IPS-18c (cell line): ENCODE measurements at regions not wholly inside any gene's neighbourhood (a gene's known extent, or its start where the extent isn't known, plus 50 kb on each side); places are given as distances from the start of the nearest gene placed in this dataset.

ENCODE experiments used
- H3K4me3 ChIP-seq: 2 replicates; pipeline ENCODE4 v1.7.0; 2013; ENCODE audit warnings: low read depth, mild to moderate bottlenecking, low read length, moderate library complexity; ENCODE audit not compliant: insufficient read depth
- H3K9me3 ChIP-seq: one replicate; pipeline ENCODE4 v1.6.1; 2013; ENCODE audit warnings: mild to moderate bottlenecking, low read length, moderate library complexity; ENCODE audit not compliant: control insufficient read depth, insufficient read depth

DNA sequence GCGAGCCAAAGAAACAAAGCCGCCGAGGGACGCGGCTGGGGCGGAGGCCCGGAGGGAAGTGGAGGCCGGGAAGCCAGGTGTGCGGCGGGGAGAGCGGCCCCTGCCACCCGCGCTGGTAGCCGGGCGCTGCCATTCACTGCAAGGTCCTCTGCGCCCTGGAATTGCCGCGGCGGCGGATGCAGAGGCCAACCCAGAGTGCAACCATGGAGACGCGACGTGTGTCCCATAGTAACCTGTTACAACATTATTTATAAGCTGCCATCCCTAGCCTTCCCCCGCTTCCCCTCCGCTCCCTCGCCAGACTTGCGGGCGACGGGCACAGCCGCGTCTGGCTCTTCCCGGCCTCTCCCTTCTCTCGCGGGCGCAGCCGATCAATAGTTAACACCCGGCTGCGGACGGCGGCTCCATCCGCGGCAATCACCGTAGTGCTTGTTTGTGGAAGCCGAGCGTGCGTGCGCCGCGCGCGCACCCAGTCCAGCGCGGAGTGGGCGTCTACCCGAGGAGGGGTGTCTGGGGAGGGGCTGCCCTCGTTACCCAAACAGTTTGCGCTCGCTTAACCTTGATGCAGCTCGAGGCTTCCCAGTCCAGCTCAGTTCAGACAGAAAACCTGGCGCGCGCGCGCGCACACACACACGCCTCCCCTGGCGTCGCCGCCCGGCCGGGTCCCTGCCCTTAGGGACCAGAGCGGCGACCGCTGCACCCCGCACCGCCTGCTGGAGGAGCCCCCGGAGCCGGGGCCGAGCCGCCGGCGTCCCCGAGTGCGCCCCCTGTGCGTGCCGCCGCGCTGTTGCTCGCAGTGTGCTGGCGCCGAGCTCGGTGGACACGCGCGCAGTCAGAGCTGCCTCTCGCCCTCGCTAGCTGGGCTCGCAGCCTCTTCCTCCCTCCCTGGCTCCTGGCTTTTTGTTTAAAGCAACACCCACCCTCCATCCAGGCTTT is 165.4 kb upstream of the DPP6 start:
- no peaks in the 10 kb centered on the region for H3K9me3 ChIP-seq
- peak overlapping the region; percentile 65 for H3K4me3 ChIP-seq

DNA sequence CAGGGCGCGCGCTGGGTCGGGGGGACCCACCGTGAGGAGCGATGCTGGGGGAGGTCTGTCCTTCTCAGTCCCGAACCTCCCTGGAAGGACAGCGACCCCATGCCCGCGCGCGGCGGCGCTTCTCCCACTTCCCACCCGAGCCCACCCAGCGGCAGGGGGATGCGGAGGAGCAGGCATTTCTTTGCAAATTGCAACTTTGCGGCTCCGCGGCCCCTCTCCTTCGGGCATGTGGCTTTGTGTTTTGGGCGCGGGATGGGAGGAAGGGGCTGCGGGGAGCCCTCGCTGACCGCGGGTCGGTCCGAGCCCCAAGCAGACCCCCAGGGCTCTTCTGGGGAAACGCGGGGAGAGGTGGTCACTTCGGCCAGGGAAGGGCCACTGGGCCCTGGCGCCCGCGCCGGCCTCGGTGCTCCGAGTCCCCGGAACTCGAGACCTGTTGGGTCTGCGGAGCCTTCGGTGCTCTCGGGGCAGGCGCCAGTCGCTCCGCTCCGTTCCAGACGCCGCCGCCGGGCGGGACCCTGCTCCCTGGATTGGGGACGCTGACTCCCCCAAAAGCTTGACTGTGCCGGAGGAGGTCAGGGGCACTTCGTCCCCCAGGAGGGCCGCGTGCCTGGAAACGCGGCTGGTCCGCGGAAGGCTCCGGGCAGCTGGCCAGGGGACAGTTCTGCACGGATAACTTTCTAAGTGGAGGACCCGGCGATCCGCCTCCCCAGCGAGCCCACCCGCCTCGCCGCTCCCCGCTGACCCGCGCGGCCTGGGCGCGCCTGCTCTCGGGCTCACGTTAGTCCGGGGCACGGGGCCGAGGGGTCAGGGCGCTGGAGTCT is 164.2 kb upstream of the DPP6 start:
- Histone ChIP-seq H3K9me3 (no peaks in the 10 kb centered on the region), H3K4me3 (peak overlapping the region; percentile 65)

- H3K9me3 ChIP-seq = no peaks in the 10 kb centered on the region
- no peak overlapping the region for H3K4me3 ChIP-seq
These were observed 160.2 kb upstream of the DPP6 start for GRCh38 chr7:153891990-153892389.

DNA sequence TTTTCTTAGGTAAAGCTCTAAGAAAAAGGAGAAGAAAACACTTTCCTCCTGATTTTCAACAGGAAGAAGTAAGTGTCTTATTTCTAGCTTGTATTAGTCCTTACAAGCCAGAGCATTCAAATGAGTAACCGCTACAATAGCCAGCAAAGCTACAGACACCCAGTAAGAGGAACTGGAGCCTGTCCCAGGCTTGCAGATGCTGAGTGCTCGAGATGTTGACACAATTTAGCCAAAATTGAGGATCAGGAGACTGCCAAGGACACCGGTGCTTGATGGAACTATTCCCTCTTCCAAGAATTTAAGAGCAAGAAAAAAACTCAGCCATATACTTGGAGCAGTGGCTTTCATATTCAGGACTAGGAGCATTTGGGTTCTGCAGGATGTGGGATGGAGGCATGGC is 149.3 kb upstream of the DPP6 start:
- Histone ChIP-seq H3K9me3 (no peaks in the 10 kb centered on the region), H3K4me3 (no peak overlapping the region)

- Histone ChIP-seq H3K9me3 (no peaks in the 10 kb centered on the region), H3K4me3 (no peak overlapping the region)
These were observed 140.0 kb upstream of the DPP6 start for GRCh38 chr7:153912211-153912610.

GRCh38 chr7:153920126-153920525 is 132.1 kb upstream of the DPP6 start:
- H3K4me3 ChIP-seq = no peak overlapping the region
- peaks cover 2% of the 10 kb centered on the region for H3K9me3 ChIP-seq

GRCh38 chr7:153920897-153921296 is 131.3 kb upstream of the DPP6 start:
- Histone ChIP-seq H3K4me3 (no peak overlapping the region), H3K9me3 (peaks cover 2% of the 10 kb centered on the region)

- peaks cover 2% of the 10 kb centered on the region for H3K9me3 ChIP-seq
- H3K4me3 ChIP-seq = no peak overlapping the region
These were observed 130.8 kb upstream of the DPP6 start for GRCh38 chr7:153921408-153921807.

DNA sequence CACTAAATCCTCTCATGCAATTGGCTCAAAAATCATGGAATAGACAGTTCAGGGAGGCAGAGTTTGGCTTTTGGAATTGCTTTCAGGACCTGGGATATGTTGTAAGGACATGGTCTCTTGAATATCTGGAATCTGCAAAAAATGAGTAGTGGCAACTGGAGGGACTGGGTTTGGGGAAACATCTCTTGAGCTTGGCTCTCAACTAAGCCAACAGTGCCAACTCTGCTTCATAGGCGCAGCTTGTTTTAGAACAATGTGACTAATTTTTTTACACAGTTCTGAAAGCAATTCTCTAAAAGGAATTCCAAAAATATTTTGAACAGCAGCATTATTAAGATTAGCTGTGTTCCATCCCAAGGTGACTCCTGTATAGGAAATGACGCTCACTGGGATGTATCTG is 121.5 kb upstream of the DPP6 start:
- no peaks in the 10 kb centered on the region for H3K9me3 ChIP-seq
- no peak overlapping the region for H3K4me3 ChIP-seq

GRCh38 chr7:153934048-153934447 is 118.2 kb upstream of the DPP6 start:
- H3K9me3 ChIP-seq = no peaks in the 10 kb centered on the region
- no peak overlapping the region for H3K4me3 ChIP-seq

DNA sequence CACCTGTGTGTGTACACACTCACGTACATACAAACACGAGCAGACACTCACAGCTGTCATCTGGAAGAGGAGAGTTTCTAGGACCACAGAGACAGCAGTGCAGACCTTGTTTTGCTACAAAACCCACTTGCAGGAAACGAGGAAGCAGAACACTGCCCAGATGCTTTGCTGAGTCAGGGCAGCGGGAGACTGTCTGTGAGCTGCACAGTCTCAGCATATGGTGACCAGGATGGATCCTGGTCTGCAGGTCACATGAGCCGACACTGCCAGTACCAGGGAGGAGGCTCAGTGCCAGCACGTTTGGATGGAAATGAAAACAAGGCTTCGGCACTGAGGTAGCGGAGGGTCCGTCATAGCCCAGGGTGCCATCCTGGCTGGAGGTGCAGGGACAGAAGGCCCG is 117.6 kb upstream of the DPP6 start:
- no peaks in the 10 kb centered on the region for H3K9me3 ChIP-seq
- no peak overlapping the region for H3K4me3 ChIP-seq

- H3K4me3 ChIP-seq = no peak overlapping the region
- no peaks in the 10 kb centered on the region for H3K9me3 ChIP-seq
These were observed 117.1 kb upstream of the DPP6 start for GRCh38 chr7:153935095-153935494.

DNA sequence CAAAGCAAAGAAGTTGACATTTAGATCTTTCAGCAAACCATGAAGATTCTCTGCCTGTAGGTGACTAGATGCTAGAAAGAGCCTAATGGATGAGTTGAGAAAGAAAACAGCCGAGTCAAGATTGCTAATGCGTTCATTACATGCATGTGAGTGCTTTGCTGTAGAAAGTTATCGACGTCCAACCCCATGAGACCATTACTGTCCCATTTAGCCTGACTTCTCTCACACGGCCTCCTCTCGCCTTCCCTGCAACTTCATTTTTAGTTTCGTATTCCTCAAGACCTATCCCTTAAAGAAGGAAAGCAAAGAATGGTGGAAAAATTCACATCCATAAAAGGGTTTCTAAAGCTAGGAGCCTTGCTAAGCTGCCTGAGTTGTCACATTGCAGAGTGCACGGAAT is 113.7 kb upstream of the DPP6 start:
- Histone ChIP-seq H3K4me3 (no peak overlapping the region), H3K9me3 (no peaks in the 10 kb centered on the region)

DNA sequence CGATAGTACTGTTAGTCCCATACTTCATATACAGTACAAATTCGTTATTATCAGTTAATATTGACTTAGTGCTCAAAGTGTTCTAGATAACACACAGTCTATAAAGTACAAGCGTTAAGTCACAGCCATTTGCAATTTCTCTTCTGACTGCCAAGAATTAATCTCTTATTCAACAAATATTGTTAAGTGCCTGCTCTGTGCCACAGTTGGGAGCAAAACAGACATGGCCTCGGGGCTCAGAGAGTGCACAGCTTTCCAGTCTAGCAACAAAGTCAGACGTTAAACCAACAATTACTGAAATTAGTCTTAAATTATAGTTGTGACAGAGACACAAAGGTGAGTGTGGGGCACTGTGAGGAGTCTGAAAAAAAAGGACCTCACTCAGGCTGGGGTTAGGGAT is 113.0 kb upstream of the DPP6 start:
- peaks cover 2% of the 10 kb centered on the region for H3K9me3 ChIP-seq
- H3K4me3 ChIP-seq = no peak overlapping the region

DNA sequence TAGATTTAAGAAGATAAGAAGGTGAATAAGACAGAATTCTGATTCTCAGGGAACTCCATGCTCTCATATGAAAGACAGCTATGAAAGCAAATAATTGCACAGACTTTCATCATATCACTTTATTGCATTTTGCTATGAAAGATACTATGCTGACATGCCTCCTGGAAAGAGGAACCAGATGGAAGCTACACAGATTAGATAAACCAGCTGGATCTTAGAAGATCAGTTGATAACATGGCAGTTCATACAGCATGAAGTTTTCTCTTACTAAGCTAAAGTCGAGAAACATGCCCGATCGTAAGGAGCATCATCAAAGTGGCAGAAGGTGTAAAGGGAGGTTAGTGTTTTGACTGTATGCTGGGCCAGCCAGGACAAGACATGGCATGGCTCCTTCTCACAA is 112.5 kb upstream of the DPP6 start:
- Histone ChIP-seq H3K9me3 (peaks cover 2% of the 10 kb centered on the region), H3K4me3 (no peak overlapping the region)

GRCh38 chr7:153941061-153941460 is 111.1 kb upstream of the DPP6 start:
- Histone ChIP-seq H3K9me3 (peaks cover 2% of the 10 kb centered on the region), H3K4me3 (no peak overlapping the region)

DNA sequence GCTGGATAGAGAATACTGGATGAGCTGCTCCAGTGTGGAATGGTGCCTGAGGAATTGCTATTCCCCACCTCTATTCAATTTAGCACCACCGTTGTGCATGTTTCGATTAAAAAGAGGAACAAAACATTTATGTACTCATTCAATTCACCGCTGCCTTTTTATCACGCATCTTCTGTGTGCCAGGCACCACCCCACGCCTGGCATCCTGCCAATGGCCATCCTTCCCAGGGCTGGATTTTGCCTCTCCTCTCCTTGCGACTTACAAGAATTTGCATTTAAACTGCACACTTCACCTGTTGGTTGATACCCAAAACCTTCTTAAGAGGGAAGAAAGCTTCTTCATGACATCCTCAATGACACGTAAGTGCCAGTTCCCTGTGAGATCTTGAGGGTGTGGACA is 110.2 kb upstream of the DPP6 start:
- no peak overlapping the region for H3K4me3 ChIP-seq
- peaks cover 2% of the 10 kb centered on the region for H3K9me3 ChIP-seq

- peaks cover 2% of the 10 kb centered on the region for H3K9me3 ChIP-seq
These were observed 108.7 kb upstream of the DPP6 start for GRCh38 chr7:153943457-153943856.

More at GRCh38 chr7:153943457-153943856, 108.7 kb upstream of the DPP6 start:
- no peak overlapping the region for H3K4me3 ChIP-seq
